Activated B cell treated with CpG ODN at 0.5 μM for 24 hours (primary cell): ENCODE measurements at regions not wholly inside any gene's neighbourhood (a gene's known extent, or its start where the extent isn't known, plus 50 kb on each side); places are given as distances from the start of the nearest gene placed in this dataset.

Experiments
- ATAC-seq: fragments of 200-7000 bp; cut with Tn5 transposase; one replicate; pipeline ENCODE4 v1.10.0; 2021; ENCODE audit warnings: low read depth, mild to moderate bottlenecking, moderate library complexity
- CTCF ChIA-PET: fragments of 350-600 bp; sonication (Branson Sonifier 250); formaldehyde crosslinking; loops from one replicate; lab custom pipeline; 2021; ENCODE audit warnings: antibody characterized with exemption; lab: Charles Lee
- POLR2A ChIA-PET: fragments of 350-600 bp; sonication (Branson Sonifier 250); formaldehyde crosslinking; loops from one replicate; lab custom pipeline; 2021; ENCODE audit warnings: antibody characterized with exemption; lab: Charles Lee
- DNase-seq: peaks from one replicate; pipeline ENCODE4 v3.0.0; 2022
- H3K27ac Mint-ChIP-seq: one replicate; pipeline ENCODE4 v1.8.0; 2020; ENCODE audit warnings: mixed read lengths
- H3K27me3 Mint-ChIP-seq: one replicate; pipeline ENCODE4 v1.8.0; 2021; ENCODE audit warnings: mixed read lengths
- H3K36me3 Mint-ChIP-seq: one replicate; pipeline ENCODE4 v1.8.0; 2021; ENCODE audit warnings: low read depth, mixed read lengths
- H3K4me1 Mint-ChIP-seq: one replicate; pipeline ENCODE4 v1.8.0; 2021; ENCODE audit warnings: mixed read lengths
- H3K4me3 Mint-ChIP-seq: one replicate; pipeline ENCODE4 v1.8.0; 2020; ENCODE audit warnings: mild to moderate bottlenecking, mixed read lengths
- H3K9me3 Mint-ChIP-seq: one replicate; pipeline ENCODE4 v1.8.0; 2020; ENCODE audit warnings: mixed read lengths
- CTCF ChIP-seq: fragments of 200-600 bp; IDR thresholded peaks from one replicate; pipeline ENCODE4 v1.8.0; 2022; ENCODE audit warnings: antibody characterized with exemption, mild to moderate bottlenecking
- intact Hi-C: fragments of 100-400 bp; cut with micrococcal nuclease; formaldehyde crosslinking; loops from one replicate; pipeline ENCODE4 v1.15.1; 2024

- CTCF ChIA-PET = no interaction called here
- Mint-ChIP-seq H3K27ac (no peak overlapping the region), H3K4me3 (no peak overlapping the region), H3K36me3 (no peaks in the 10 kb centered on the region), H3K9me3 (no peaks in the 10 kb centered on the region), H3K4me1 (no peaks in the 10 kb centered on the region), H3K27me3 (no peaks in the 10 kb centered on the region)
- POLR2A ChIA-PET = no interaction called here
- no peak for ATAC-seq
- intact Hi-C loops = loop anchor here (5.0 kb wide), 1 partner anchor 819 kb away; no protein-coding TSS in a partner anchor
- TF ChIP-seq CTCF = no peak
- DNase-seq = no peak
Measured at GRCh38 chr3:24773798-24774197, 279.1 kb upstream of the THRB start.

GRCh38 chr3:24780991-24781390 is 286.3 kb upstream of the THRB start:
- Mint-ChIP-seq H3K4me1 (no peaks in the 10 kb centered on the region), H3K4me3 (no peak overlapping the region)

GRCh38 chr3:24781454-24781853 is 286.8 kb upstream of the THRB start:
- intact Hi-C loops = no loop called here
- Mint-ChIP-seq H3K9me3 (peaks cover 13% of the 10 kb centered on the region), H3K4me3 (no peak overlapping the region), H3K4me1 (no peaks in the 10 kb centered on the region), H3K27ac (no peak overlapping the region), H3K27me3 (no peaks in the 10 kb centered on the region), H3K36me3 (no peaks in the 10 kb centered on the region)
- POLR2A ChIA-PET = no interaction called here
- ATAC-seq (no peak), DNase-seq (no peak)
- CTCF ChIA-PET = no interaction called here
- TF ChIP-seq CTCF = no peak

More at GRCh38 chr3:24780991-24781390, 286.3 kb upstream of the THRB start:
- peaks cover 13% of the 10 kb centered on the region for H3K9me3 Mint-ChIP-seq
- TF ChIP-seq CTCF = no peak
- ATAC-seq = no peak
- no peaks in the 10 kb centered on the region for H3K27me3 Mint-ChIP-seq
- ChIA-PET CTCF (no interaction called here), POLR2A (no interaction called here)
- intact Hi-C loops = no loop called here
- no peaks in the 10 kb centered on the region for H3K36me3 Mint-ChIP-seq
- no peak for DNase-seq
- H3K27ac Mint-ChIP-seq = no peak overlapping the region

GRCh38 chr3:24793896-24794295 is 299.2 kb upstream of the THRB start:
- Mint-ChIP-seq H3K27ac (no peak overlapping the region), H3K36me3 (no peaks in the 10 kb centered on the region), H3K4me3 (no peak overlapping the region), H3K27me3 (no peaks in the 10 kb centered on the region), H3K9me3 (no peaks in the 10 kb centered on the region), H3K4me1 (no peaks in the 10 kb centered on the region)
- intact Hi-C loops = no loop called here
- no peak for DNase-seq
- CTCF ChIA-PET = no interaction called here
- ATAC-seq = no peak
- TF ChIP-seq CTCF = no peak
- POLR2A ChIA-PET = no interaction called here

GRCh38 chr3:24802614-24803013 is 308.0 kb upstream of the THRB start:
- intact Hi-C loops = no loop called here
- no peaks in the 10 kb centered on the region for H3K9me3 Mint-ChIP-seq
- ChIA-PET CTCF (no interaction called here), POLR2A (no interaction called here)
- TF ChIP-seq CTCF = no peak
- no peak overlapping the region for H3K4me3 Mint-ChIP-seq
- no peaks in the 10 kb centered on the region for H3K4me1 Mint-ChIP-seq
- no peaks in the 10 kb centered on the region for H3K36me3 Mint-ChIP-seq
- ATAC-seq (no peak), DNase-seq (no peak)
- H3K27ac Mint-ChIP-seq = no peak overlapping the region
- no peaks in the 10 kb centered on the region for H3K27me3 Mint-ChIP-seq
